Testis (tissue), 2 donors: ENCODE measurements at regions not wholly inside any gene's neighbourhood (a gene's known extent, or its start where the extent isn't known, plus 50 kb on each side); places are given as distances from the start of the nearest gene placed in this dataset.

Source experiments
- POLR2A ChIP-seq: fragments of 450-650 bp; IDR thresholded peaks from one replicate; pipeline ENCODE4 v1.6.1; 2017; ENCODE audit warnings: antibody characterized with exemption, mild to moderate bottlenecking, moderate library complexity
- TF ChIP-seq, protein P1 (sequence below), 3 experiments: fragments of 450-650 bp in 2 of 3; fragments of 200-600 bp in 1 of 3; sonication (generic) in 1 of 3; IDR thresholded peaks; one replicate each; pipeline ENCODE4 v1.5.1; 2016 to 2019; ENCODE audit warnings: antibody characterized with exemption in 3 of 3, mild to moderate bottlenecking in 2 of 3, moderate library complexity in 1 of 3

DNA sequence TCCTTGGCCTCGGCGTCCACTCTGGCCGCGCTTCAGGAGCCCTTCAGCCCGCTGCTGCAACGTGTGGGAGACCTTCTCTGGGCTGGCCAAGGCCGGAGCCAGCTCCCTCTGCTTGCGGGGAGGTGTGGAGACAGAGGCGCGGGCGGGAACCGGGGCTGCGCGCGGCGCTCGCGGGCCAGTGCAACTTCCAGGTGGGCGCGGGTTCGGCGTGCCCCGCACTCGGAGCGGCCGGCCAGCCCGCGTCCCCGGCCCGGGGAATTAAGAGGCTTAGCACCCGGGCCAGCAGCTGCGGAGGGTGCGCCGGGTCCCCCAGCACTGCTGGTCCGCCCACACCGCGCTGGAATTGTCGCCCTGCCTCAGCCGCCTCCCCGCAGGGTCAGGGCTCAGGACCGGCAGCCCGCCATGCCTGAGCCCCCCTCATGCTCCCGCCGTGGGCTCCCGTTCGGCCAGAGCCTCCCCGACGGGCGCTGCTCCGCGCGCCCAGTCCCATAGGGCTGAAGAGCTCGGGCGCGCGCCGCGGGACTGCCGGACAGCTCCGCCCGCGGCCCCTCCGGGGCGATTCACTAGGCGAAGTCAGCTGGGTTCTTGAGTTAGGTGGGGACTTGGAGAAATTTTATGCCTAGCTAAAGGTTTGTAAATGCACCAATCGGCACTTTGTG, 673.9 kb downstream of the SLC16A7 start:
- no peak for TF ChIP-seq POLR2A
- TF ChIP-seq, protein P1, sequence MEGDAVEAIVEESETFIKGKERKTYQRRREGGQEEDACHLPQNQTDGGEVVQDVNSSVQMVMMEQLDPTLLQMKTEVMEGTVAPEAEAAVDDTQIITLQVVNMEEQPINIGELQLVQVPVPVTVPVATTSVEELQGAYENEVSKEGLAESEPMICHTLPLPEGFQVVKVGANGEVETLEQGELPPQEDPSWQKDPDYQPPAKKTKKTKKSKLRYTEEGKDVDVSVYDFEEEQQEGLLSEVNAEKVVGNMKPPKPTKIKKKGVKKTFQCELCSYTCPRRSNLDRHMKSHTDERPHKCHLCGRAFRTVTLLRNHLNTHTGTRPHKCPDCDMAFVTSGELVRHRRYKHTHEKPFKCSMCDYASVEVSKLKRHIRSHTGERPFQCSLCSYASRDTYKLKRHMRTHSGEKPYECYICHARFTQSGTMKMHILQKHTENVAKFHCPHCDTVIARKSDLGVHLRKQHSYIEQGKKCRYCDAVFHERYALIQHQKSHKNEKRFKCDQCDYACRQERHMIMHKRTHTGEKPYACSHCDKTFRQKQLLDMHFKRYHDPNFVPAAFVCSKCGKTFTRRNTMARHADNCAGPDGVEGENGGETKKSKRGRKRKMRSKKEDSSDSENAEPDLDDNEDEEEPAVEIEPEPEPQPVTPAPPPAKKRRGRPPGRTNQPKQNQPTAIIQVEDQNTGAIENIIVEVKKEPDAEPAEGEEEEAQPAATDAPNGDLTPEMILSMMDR (IDR thresholded peaks at IDR 0.05) = no peak
